T-helper 2 cell (primary cell): ENCODE measurements at regions not wholly inside any gene's neighbourhood (a gene's known extent, or its start where the extent isn't known, plus 50 kb on each side); places are given as distances from the start of the nearest gene placed in this dataset.
"Not testable (repeated sequence)": the region's sequence is repeated elsewhere in the genome, so short reads cannot be mapped to it uniquely, and the experiment has no call there.

Source experiments
- DNase-seq, 5 experiments: peaks; one replicate each; pipeline versions ENCODE4 v3.0.0 to v3.0.0-alpha.2; 2012 to 2022

DNA sequence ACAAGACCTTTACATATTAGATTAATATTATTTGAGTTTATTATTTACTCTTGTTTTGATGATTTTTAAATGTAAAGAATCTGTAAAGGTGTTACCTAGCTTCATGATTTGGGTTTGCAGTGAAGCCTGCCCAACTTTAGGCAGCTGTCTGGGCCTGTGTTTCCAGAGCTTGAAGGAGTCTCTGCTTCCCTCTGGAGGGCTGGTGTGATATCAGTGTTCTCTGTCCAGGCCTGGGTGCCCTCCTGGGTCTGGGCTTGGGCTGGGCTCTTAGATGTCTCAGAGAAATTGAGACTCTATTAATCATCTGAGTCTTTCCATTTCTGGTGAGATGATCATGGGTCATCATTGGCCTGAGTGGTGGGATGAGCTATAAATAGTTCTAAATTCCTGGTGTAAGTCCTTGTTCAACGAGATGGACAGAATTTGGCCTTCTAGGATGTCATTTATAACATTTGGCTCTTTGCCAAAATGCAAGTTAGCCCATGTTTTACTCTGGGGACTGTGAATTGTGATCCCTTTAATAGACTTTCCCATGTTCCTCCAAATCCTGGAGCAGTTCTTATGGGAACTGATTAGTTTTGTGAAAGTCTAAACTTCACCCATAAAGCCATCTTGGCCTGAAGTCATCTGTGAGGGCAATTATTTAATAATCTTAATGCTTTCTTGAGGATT, 397.3 kb downstream of the TMEM121 start:
- DNase-seq = not testable (repeated sequence)

DNA sequence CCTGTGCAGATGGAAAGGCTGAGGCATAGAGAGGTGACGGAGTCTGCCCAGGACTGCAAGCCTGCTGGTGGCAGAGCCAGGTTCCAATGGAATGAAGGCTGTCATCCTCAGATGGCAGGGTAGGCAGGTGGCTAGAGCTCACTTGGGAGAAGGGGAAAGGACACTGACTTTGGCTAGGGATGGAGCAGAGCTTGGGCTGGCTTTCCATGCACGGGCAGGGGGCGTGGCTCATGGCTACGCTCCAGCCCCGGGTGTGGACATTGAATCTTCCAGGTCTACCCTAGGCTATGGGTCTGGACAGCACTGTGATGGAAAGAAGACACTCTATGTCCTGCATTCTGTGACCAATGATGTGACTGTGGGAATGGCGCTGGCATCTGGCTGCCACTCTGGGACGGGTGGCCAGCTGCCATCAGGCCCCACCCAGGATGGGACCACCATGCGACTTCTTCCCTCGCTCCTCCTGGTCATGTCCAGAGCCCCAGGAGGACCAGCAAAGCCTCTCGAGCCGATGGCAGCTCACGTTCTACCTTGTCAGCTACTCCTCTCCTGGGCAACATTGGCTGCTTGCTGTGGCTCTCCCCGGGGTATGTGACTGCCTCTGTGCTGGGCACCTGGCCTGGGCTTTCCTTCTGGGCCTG, 398.7 kb downstream of the TMEM121 start:
- no peak for DNase-seq

- DNase-seq = no peak
Observed at GRCh38 chr14:105925615-105926372, 399.4 kb downstream of the TMEM121 start.

GRCh38 chr14:105926373-105927095, 400.2 kb downstream of the TMEM121 start:
- no peak for DNase-seq

DNA sequence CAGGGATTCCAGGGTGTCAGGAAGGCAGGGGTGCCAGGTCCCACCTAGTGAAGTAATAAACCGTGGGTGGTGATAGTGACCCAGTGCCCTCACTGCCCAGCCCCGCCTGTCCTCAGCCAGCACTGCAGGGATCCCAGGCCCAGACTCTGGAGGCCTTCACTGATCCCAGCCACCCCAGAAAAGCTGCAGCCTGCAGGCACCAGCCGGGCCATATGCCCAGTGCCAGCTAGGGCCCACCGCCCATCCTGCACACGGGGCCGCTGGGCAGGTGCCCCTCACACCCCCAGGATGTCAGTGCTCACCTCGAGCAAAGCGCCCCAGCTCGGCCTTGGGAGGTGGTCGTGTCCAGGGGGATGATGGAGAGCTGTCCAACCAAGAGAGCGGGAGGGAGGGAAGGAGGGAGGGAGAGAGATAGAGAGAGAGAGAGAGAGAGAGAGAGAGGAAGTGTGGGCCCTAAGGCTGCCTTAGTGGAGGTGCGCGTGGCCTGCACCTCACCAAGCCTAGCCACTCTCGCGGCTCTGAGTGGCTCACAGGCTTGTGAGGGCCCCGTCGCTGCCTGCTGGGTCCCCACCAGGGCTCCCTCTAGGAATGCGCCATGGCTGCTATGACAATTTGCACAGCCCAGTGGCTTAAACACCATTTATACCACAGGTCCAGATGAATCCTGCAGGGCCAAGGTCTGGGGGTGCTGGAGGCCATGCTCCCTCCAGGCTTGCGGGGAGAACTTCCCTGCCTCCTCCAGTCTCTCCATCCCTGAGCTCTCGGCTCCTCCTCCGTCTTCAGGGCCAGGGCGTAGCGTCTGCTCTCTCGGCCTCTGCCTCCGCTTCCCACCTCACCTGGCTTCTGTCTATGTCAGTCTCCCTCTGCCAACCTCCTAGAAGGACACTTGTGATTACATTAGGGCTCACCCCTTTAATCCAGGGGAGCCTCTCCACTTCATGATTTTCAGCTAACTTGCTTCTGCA, 401.0 kb downstream of the TMEM121 start:
- DNase-seq = no peak

- DNase-seq = not testable (repeated sequence)
Observed at GRCh38 chr14:105928171-105929111, 402.1 kb downstream of the TMEM121 start.

DNA sequence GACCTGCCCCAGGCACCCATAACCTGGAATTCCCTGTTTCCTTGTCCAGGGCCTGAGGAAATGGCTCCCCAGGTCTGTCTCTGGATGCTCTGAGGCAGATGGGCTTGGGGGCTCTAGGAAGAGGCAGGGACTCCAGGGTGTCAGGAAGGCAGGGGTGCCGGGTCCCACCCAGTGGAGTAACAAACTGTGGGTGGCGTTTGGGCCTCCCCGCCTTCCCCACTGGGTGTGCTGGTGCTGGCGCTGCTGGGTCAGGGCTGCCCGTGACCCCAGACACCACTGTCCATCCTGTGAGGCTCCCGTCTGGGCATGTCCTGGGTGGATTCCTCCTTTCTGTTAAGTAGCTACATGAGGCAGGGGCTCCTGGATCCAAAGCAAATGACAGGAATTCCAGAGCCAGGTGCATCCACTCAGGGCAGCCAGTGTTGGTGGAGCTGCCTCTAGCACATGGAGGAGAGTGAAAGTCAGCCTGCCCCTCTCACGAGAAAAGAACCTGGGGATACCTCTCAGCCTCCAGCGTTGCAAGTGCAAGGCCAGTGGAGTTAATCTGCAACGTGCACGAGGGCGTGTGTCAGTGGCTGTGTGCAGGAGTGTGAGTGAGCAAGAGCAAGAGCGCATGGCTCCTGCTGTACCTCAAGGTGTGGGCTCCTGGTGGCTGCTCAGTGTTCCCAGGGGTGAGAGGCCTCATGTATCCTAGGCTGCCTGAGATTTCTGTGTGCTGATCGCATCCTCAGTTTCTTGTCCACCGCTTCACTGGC, 403.1 kb downstream of the TMEM121 start:
- no peak for DNase-seq

- DNase-seq = no peak
Observed at GRCh38 chr14:105930572-105930971, 404.2 kb downstream of the TMEM121 start.

DNA sequence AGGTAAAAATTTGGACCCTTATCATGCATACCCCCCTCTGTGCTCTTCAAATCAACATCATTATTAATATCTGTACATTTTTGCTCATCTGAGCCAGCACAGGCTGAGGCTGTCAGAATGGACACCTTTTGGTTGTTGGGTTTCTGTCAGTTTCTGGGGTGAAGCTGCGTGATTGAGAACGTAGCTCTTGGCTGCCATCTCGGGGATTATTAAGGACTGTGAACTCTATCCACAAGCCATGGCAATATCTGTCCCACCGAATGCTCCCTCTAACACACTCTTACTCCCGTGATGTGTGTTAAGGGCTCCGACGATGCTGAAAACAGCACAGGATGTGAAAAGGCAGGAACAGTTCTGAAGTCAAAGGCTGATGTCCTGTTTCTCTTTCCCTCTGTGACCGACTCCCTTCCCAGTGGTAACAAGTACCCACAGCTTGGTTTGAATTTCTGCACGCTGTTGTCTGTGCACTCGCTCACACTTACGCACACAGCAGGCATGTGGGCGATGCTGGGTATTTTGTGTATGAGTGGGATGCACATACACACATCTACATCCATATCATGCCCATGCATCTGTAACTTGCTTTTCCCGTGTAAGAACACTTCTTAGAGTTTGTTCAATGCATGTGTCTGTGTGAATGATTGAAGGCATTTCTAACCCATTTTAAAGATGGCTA, 405.6 kb downstream of the TMEM121 start:
- DNase-seq = no peak

DNA sequence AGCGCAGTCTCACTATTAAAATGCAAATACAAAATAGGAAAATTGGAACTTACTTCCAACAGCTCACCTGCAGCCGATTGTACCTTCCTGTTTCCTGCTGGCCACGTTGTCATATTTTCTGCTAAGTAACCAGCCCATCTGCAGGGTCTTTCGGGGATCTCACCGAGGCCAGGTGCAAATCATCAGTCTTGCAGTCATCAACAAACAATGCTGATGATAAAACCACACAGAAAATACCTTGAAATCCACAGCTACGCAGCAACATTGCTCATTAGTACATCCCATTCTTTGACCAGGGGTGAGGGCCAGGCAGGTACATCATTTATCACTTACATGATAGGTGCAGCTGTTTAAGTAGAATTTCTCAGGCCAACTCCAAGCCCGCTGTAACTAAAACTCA, 406.9 kb downstream of the TMEM121 start:
- DNase-seq = no peak

GRCh38 chr14:105935384-105935783, 409.0 kb downstream of the TMEM121 start:
- no peak for DNase-seq

DNA sequence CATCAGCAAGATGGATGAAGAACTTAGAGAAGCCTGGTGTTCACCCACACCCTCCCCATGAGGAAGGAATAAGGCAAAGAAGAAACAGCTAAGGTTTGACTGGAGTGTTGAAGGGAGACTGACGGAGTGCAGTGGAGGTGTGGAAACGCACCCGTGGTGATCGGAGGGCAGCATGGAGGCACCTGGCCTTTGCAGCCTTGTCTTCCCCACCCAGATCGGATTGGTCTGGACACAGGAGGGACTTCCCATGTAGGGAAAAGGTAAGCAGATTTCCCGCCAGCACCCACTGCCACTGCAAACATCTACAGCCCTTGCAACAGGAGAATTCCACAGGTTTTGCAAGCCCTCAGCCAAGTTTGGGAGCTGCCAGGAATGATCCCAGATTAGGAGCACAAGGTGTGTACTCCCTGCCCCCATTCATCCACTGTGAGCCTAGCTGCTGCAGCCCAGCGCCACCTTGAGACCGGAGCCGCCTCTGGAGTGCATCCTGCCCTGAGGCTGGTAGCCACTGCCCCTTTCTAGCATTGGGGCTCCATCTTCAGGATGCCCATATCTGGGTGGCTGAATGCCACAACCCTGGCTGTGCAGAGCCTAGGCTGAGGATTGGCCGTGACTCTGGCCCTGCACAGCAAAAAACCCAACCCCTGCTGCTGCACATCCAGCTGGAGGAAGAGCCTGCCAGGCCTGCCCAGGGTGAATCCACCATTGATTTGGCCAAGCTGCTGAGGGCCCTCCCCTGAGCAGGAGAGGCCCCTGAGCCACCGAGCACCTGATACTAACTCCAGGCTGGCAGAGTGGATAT, 411.1 kb downstream of the TMEM121 start:
- no peak for DNase-seq

DNA sequence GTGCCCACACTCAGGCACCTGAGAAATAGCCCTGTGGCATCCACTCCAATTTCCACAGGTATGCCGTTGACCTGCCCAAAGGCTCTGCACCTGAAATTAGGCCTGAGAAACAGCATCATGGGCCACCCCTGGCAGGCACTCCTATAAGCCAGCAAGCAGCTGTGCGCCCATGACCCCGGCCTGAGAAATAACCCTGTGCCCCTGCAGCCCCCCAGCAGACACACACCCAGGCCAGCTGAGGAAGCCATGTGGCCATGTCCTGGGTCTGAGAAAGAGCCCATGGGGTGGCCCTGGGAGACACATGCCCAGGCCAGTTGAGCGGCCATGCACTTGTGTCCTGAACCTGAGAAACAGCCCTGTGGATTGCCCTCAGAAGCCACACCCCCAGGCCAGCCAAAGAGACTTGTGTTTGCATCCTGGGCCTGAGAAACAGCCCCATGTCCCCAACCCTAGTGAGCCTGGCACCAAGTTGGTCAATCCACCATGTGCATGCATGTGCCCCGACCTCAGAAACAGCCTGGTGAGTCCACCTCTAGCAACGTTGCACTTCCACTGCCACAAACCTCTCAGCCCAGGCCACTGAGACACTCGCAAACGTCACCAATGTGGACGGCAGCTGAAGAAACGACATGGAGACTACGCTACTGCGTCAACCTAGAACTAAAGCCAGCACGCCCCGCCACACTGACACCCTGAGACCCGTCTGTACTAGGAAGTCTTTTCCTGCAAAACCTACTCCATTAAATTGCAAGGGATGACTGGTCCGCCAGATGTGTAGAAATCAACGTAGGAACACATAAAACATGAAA, 411.9 kb downstream of the TMEM121 start:
- no peak for DNase-seq

DNA sequence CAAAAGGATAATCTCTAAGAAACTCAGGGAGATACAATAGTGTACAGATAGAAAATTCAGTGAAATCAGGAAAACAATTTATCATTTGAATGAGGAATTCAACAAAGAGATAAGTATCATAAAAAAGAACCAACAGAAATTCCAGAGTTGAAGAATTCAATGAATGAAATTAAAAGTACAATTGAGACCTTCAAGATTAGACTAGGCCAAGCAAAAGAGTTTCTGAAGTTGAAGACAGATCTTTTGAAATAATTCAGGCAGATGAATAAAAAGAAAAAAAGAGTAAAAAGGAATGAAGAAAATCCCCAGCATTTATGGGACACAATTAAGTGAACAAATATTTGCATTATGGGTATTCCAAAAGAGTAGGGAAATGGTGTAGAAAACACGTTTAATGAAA, 412.6 kb downstream of the TMEM121 start:
- no peak for DNase-seq

GRCh38 chr14:105939810-105940508, 413.6 kb downstream of the TMEM121 start:
- DNase-seq = peak in 1 of 5 experiments; percentile 19

GRCh38 chr14:105940534-105941225, 414.3 kb downstream of the TMEM121 start:
- DNase-seq = no peak
